GM21526 (cell line): ENCODE measurements at regions not wholly inside any gene's neighbourhood (a gene's known extent, or its start where the extent isn't known, plus 50 kb on each side); places are given as distances from the start of the nearest gene placed in this dataset.
A peak's percentile ranks its signal among the peaks of the same experiment; 100 is the strongest.

ENCODE experiments used
- ATAC-seq: cut with Tn5 transposase; IDR thresholded peaks from one replicate; pipeline ENCODE4 v1.9.1; 2021; ENCODE audit warnings: moderate library complexity; ENCODE audit not compliant: unreplicated experiment, low FRiP score

- no peak for ATAC-seq
These were observed 295.3 kb upstream of the UBE2E2 start for GRCh38 chr3:22907796-22908195.

- ATAC-seq, result no peak
These were observed 294.1 kb upstream of the UBE2E2 start for GRCh38 chr3:22908989-22909507.

- no peak for ATAC-seq
These were observed 286.2 kb upstream of the UBE2E2 start for GRCh38 chr3:22916933-22917332.

GRCh38 chr3:22920006-22920405 lies 283.1 kb upstream of the UBE2E2 start:
- ATAC-seq, result no peak

GRCh38 chr3:22922317-22922716 lies 280.8 kb upstream of the UBE2E2 start:
- ATAC-seq, result peak; percentile 68

- no peak for ATAC-seq
These were observed 279.4 kb upstream of the UBE2E2 start for GRCh38 chr3:22923711-22924110.

GRCh38 chr3:22928216-22929110 lies 274.7 kb upstream of the UBE2E2 start:
- ATAC-seq, result no peak

- ATAC-seq, result no peak
These were observed 269.9 kb upstream of the UBE2E2 start for GRCh38 chr3:22933051-22933840.

- ATAC-seq, result no peak
These were observed 269.3 kb upstream of the UBE2E2 start for GRCh38 chr3:22933841-22934116.

- no peak for ATAC-seq
These were observed 268.1 kb upstream of the UBE2E2 start for GRCh38 chr3:22935040-22935439.

- no peak for ATAC-seq
These were observed 265.6 kb upstream of the UBE2E2 start for GRCh38 chr3:22937536-22937935.

- no peak for ATAC-seq
These were observed 264.4 kb upstream of the UBE2E2 start for GRCh38 chr3:22938739-22939138.

- ATAC-seq, result no peak
These were observed 263.8 kb upstream of the UBE2E2 start for GRCh38 chr3:22939349-22939748.

GRCh38 chr3:22940285-22940684 lies 262.8 kb upstream of the UBE2E2 start:
- no peak for ATAC-seq

GRCh38 chr3:22942981-22943380 lies 260.1 kb upstream of the UBE2E2 start:
- ATAC-seq, result no peak

GRCh38 chr3:22947851-22948250 lies 255.3 kb upstream of the UBE2E2 start:
- no peak for ATAC-seq

GRCh38 chr3:22951910-22952309 lies 251.2 kb upstream of the UBE2E2 start:
- ATAC-seq, result no peak

- ATAC-seq, result no peak
These were observed 250.3 kb upstream of the UBE2E2 start for GRCh38 chr3:22952860-22953259.

GRCh38 chr3:22959593-22959992 lies 243.5 kb upstream of the UBE2E2 start:
- peak; percentile 92 for ATAC-seq

- ATAC-seq, result peak; percentile 67
These were observed 242.8 kb upstream of the UBE2E2 start for GRCh38 chr3:22960105-22960984.

GRCh38 chr3:22962244-22962643 lies 240.9 kb upstream of the UBE2E2 start:
- no peak for ATAC-seq
